ENCODE measurements at regions not wholly inside any gene's neighbourhood (a gene's known extent, or its start where the extent isn't known, plus 50 kb on each side); places are given as distances from the start of the nearest gene placed in this dataset.
"Not testable (repeated sequence)": the region's sequence is repeated elsewhere in the genome, so short reads cannot be mapped to it uniquely, and the experiment has no call there.

DNA sequence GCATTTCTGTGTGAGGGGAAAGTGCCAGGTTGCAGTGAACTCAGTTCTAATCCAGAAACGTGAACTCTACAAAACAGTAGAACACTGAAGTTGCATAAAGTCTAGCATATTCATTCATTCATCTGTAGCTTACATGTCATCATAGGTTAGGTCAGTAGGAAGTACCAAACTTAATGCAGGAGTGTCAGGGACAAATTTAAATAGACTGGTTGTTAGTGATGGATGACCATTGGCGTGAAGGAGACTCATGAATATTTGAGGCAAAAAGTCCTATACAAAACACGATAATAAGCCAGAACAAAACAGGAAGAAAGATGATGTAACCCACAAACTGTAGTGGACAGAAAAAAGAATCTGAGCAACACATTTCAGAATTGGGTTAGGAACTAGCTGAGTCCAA lies 592.8 kb upstream of the PCDH10 start:
- DNase-seq = no peak

DNA sequence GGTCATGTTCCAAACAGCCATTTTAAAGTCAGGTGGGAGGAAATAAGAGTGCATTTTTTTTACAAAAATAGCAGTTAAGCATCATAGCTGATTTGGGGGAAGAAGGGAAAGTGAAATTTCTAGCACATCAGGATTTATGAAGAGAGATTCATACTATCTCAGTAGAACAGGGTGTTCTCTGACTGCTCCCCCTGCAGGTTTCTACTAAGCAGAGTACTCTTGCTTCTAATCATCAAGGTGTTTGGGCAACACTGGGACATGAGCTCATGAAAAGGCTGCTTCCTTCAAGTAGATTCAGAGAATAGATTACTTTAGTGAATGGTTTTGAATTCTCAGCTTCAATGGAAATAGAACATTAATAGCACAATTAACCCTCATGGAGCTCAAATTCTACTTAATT lies 591.4 kb upstream of the PCDH10 start:
- DNase-seq = no peak

DNA sequence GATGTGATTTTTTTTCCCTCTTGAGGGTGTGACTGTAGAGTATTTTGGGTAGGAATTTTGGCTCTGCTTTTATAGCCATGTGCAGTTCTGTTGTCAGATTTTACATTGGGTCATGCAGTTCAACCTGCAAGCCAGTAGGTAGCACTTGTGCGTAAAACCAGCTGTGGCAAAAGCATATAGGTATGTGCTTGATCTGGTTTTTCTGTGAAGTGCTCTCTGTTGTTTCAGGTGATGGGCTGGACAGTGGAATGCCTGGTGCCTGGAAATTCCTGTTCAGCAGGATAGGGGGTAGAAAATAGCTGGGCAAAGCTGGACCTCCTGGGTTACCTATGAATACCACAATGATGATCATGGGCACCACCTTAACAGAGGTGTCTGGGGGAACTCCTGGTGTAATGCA lies 584.2 kb upstream of the PCDH10 start:
- DNase-seq = no peak

DNA sequence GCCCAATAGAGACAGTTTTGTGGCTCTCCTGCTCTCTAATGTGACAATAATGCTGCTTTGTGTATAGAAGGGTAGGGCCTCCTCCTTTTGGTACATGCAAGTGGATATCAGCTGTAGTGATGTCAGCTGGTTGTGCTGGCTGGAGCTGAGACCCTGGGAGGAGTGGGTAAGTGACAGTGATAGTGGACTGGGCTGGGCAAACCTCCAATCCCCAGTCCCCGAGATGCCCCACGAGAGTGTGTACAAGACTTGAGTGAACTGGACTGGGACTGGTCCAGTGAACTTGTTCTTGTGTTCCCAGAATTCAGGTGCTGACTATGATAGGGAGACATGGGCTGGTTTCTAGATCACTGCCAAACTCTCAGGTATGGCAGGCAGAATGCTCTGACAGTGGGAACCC lies 583.6 kb upstream of the PCDH10 start:
- DNase-seq = no peak

DNA sequence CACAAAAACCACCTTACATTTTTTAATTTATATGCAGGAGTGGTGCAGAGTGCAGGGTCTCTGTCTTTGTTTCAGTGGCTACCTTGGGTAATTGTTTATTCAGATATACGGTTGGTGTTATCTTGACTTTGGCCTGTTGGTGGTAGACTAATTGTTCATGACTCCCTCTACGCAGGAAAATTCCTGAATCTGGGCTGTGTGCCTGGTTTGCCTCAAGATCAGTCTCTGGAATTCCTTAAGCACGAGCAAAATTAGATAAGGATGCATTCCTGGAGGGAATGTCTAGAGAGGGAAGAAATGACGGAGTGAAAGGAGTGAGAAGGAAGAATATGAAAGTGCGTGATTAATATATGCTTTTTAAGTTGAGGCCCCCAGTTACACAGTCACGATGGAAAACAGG lies 576.9 kb upstream of the PCDH10 start:
- DNase-seq = no peak

DNA sequence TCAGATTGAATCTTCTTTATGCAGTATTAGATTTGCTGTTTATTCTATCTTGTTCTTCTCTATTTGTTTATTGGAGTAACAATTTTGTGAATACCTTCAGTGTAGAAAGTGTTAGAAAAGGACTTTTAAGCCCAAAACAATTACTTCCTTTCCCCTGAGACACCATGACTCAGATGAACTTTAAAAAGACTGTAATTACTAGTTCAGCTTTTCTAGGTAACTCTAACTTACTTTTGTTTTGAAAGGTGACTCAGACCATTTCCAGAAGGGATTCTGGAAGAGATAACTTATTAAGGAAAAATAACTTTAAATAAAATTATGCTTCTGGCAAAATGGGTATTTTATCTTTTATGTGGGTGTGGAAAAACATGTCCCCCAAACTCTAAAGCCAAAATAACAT lies 561.5 kb upstream of the PCDH10 start:
- no peak for DNase-seq

DNA sequence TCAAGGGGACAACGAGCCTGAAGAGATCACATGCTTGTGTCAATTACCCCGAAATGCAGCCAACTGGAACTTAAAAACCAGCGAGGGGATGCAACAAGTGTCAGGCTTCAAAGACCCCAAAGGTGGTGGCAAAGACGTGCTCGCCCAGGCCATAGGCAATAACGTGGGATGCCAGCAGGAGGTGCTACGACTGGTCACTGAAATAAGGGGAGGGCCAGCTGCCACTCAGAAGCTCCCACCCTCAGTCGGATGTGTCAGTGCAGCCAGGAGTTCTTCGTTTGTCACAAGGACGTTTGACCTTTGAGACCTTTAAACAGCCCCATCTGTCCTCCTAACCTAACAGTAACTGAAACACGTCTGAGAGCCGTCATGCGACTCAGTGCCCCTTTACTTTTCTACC lies 556.8 kb upstream of the PCDH10 start:
- DNase-seq = no peak

DNA sequence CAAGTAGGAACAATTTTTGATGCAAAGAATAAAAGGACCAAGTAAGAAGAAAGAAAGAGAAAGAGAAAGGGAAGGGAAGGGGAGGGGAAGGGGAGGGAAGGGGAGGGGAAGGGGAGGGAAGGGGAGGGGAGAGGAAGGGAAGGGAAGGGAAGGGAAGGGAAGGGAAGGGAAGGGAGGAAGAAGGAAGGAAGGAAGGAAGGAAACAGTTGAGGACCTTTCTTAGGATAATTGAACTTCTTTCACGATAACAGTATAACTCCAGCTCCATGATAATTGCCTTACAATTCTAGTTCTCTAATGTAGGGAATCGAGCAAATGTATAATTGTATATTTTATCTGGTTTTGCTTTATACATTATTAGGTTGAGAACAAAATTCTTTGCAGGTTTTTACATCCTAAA lies 556.2 kb upstream of the PCDH10 start:
- no peak for DNase-seq

DNA sequence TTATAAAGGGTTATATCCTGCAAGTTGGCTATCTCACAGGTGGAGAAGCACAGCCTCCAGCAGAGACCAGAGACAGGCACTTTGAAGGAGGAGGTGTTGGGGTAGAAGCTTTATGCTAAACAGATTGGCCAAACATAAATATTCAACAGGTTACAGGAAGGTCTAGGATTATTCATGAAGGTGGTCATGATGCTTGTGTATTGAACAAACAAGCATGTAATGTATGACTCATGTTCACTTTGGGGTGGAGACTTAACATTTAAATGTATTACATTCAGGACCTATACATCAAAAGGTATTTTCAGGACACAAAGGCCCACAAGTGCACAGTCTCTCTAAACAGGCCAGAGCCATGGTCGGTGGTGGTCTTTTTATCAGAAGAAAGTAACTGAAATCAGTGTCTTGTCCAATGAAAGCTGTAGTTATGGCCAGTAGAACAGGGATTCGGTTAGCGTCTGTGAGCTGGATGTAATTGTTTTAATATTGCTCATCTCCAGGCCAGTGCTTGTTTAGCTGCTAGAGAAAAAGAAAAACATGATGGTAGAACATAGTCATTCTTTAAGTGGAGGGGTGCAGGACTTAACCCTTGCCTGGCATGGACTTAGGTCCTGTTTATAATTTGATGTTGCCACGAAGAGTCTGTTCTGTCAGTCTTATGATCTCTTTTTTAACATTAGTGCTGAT lies 555.2 kb upstream of the PCDH10 start:
- DNase-seq = no peak

DNA sequence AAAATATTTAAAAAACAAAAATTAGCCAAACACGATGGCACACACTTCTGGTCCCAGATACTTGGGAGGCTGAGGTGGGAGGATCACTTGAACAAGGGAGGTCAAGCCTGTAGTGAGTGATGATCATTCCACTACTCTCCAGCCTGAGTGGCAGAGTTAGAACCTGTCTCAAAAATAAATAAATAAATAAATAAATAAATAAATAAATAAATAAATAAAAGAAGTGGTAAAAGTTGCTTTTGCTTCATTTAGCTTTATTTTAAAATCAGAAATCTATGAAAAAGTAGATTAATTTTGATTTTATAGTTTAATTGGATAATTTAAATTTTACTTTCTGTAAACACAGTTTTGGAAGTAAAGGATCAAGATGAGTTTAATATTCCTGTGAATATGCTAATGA lies 552.9 kb upstream of the PCDH10 start:
- DNase-seq = no peak

DNA sequence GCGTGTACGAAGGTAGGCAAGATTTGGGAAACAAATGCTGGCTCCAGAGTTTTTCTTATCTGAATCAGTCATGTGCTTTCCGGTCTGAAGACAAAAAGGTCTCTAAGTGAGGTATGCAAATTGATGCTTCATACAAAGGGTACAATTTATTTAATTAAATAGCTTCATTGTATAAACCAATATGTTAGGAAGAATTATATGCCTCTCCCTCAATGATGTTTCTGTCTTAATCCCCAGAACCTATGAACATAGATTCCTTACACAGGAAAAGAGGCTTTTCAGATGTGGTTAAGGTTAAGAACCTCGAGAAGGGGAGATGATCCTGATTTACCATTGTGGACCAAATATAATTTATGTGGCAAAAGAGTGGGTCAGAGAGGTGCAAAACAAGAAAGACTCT lies 543.5 kb upstream of the PCDH10 start:
- DNase-seq = no peak

DNA sequence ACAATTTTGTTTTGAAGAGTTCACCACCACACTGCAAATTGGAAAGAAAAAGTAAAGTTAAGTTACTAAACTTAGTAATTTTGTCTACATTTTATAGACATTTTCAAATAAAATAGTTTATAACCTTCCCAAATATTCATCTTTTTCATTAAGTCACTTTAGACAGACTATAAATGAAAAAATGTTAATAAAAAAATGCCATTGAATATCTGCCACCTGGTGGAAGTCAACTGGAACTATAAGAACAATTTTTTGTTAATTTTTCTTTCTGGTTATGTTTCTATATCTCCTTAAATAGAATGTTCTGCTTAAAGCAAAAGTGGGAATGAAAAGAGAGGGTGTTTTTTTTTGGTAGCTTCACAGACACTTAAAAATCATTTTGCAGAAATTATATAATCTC lies 534.4 kb upstream of the PCDH10 start:
- DNase-seq = no peak

DNA sequence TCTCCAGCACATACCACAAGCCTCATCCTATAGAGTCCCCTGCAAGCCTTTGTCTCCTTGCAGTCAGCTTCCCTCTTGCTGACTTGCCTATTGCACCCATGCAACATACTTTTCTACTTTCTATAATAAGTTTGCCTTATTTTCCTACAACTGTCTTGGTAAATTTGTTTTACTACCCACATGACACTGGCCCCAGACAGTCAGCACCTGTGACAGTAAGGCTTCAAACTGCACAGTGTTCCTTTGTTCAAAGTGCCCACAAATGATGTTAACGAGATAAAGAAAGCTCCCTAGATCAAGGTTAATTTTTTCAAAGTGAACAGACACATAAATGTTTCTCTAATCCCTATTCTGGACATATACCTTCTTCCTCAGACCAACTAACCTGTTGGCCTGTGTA lies 529.1 kb upstream of the PCDH10 start:
- DNase-seq = no peak

DNA sequence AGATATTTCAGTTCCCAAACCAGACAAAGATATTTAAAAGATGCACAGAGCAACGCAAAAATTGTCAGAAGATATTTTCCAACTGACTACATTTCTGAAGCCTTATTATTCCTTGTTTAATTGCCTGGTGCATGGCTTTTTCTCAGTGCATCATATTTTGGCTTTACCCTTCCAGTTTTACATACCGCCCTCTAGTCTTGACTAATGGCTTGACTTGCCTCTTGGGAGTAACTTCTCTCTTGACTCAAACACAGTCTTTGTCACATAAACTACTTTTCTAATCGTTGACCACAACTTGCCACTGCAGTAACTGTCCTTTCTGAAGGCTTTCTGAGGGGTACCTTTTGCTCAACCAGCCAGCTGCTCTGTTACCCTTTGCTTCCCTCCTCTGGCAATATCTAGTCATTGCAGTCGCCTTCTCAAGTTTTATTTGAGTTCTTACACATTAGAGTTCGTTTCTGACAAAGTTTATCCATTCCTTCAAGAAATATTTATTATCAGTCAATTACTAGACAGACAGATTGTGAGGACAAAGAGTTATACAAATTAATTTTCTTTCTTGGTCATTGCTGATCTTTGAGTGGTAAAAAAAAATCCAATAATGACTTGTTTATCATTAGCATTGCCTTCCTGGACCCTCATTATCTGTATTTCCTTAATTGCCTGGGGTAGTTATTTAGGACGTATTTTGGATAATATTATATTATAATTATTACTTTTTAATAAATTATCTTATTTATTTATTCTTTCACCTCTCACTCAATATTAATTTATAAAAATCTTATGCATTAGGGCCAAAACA lies 506.9 kb upstream of the PCDH10 start:
- no peak for DNase-seq

DNA sequence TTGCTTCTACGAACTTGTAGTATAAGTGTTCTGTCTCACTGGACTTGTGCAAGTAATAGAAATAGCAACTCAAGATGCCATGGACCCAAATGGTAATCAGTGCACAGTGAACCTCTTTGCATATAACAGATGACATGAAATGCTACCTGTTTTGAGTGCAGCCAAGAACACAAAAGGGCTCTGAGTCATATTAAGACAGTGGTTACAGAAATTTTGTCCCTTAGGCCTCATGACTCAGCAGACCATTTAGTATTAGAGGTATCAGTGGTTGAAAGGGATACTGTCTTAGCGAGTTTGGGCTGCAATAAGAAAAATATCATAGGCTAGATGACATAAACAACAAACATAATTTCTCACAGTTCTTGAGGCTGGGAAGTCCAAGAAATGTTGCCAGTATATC lies 502.9 kb upstream of the PCDH10 start:
- no peak for DNase-seq

DNA sequence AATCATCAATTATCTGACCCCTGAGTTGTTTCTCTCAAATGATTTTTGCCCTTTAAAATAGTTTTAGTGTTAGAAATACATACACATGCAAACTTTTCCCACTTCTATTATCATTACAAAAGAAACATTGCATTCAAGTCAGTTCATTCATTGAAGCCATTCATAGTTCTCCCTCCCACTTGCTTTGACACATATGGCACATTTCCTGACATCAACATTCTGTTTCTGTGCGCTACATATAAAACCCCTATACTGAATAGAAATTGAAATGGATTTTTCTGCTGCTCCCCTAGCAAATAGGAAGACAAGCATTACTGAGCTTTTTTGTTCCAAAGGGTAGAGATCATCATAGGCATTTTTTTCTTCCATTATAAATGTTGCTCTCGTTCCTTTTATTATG lies 497.9 kb upstream of the PCDH10 start:
- no peak for DNase-seq

DNA sequence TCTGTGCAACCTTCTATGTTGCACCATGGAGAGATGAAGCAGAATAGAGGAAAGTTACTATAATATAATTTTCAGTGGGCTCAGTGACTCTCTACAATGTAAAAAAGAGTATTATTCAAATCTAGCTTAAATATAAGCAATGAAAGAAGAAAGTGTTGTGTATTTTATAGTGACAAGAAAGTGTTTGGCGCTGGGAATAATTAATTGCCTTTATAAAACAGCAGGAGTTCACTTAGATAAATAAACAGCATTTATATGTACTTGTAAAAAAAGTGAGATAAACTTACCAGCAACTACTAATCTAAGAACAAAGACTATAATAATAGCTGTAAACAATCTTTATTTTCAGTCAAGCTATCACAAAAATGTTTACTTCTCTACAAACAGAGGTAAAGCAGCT lies 488.9 kb upstream of the PCDH10 start:
- no peak for DNase-seq

DNA sequence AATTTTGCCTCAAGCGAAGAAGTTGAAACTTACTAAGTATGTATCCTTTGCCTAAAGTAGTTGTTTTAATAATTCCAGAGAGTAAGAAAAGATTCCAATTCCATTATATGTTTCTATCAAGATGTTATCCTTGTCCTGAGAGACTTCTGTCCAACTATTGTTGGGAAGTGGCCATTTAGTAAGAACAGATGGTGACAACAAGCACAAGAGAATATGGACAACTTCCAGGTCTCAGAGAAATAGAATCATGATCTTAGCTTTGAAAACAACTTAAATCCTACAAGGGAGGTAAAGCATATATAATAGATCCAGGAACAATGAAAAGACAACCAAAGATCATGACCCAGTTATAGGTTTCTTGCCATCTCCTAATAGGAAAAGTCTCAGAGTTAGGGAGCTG lies 486.6 kb upstream of the PCDH10 start:
- no peak for DNase-seq

DNA sequence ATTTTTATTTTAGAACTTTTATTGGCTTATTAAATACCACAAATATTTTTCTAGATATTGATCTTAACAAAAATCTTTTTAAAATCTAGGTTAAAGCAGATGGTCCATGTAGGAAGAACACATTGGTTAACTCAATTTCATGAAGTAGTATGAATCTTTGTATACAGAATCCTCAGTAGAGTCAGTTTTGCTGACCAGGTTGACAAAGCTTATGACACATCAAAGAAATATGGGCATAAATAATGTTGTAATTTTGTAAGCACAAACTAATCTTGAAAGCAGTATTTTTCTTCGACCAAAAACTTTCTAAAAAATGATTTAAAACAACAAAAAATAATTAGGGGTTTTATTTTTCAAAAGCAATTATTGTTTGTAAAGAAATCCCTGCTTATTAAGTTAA lies 479.3 kb upstream of the PCDH10 start:
- no peak for DNase-seq

DNA sequence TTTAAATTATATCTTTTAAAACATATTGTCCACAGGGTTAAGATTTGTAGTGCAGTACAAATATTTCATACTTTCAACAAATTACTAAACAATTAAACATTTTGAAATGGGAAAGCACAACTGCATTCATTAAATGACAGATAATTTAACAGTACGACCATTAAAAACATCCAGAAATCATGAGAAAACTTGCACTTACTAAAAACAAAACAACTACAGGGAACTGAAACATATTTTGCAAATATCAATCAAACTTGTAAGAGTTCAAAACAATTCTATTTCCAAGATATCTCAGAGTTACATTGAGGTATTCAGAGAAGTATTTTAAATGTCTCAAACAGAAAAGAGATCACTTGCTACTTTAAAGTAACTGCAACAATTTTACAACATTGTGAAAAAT lies 478.5 kb upstream of the PCDH10 start:
- DNase-seq = no peak

DNA sequence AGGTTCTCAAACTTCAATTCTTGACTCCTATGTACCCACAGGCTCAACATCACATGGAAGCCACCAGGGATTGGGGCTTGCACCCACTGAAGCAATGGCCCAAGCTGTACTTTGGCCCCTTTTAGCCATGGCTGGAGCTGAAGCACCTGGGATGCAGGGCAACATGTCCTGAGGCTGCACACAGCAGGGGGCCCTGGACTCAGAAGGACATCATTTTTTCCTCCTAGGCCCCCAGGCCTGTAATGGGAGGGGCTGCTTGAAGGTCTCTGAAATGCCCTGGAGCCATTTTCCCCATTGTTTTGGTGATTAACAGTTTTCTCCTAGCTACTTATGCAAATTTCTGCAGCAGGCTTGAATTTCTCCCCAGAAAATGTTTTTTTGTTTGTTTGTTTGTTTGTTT lies 465.1 kb upstream of the PCDH10 start:
- no peak for DNase-seq

DNA sequence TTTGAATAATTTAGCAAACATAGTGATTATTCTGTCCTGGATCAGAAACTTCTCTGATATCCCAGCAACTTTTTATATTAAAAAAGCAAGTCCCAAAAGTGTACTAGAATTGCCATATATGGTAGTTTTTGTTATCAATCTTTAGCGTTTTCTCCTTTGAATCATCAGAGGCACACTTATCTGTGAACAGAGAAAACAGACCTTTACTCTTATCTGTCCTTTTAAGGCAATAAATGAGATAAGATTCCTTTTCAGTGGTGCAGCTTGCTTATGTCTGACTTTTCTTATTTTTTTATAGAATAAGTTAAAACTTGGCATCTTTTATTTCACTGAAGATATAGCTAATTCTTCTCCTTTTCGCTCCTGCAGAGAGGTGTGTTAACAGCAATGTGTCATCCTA lies 458.1 kb upstream of the PCDH10 start:
- no peak for DNase-seq

DNA sequence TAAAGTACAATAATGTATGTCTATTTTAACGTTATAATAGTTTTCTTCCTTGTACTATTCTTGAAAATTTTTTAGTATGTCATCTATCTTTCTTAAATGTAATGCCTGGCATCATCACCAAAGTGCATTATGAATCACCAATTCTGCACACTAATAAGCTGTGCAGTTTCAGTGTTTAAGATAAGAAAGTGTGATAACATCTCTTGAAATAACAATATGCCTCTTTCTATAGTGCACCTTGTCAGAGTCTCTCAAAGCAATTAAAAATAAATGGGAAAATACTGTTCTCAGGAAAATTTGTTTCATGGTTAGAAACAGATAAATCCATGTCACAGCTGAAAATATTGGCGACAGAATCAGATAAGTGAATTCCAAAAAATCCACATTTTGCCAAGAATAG lies 457.4 kb upstream of the PCDH10 start:
- DNase-seq = no peak

DNA sequence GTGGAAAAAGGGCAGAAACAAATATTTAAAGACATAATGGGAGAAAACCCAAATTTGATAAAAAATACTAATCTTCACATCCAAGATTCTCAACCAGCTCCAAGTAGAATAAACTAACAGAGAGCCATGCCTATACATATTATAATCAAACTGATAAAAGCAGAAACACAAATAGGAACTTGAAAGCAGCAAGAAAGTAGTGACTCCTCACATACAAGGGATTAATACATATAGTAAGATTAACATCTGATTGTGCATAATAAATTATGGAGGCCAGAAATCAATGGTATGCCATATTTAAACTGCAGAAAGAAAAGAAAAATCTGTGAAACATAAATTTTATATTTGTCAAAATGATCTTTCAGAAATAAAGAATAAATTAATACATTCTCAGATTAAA lies 454.3 kb upstream of the PCDH10 start:
- DNase-seq = no peak

DNA sequence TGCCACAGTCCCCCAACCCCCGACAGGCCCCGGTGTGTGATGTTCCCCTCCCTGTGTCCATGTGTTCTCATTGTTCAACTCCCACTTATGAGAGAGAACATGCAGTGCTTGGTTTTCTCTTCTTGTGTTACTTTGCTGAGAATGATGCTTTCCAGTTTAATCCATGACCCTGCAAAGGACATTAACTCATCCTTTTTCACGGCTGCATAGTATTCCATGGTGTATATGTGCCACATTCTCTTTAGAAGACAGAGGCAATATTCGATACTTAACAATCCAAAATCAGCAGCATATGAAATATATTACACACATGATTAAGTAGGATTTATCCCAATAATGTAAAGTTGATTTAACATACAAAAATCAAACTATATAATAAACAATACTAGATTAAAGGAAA lies 451.6 kb upstream of the PCDH10 start:
- DNase-seq = not testable (repeated sequence)

All from activated T-cell treated with anti-CD3 and anti-CD28 coated beads, Interleukin-2, amount 50 U/mL, for 1 hour (primary cell).